AG04449 (cell line): ENCODE measurements at regions not wholly inside any gene's neighbourhood (a gene's known extent, or its start where the extent isn't known, plus 50 kb on each side); places are given as distances from the start of the nearest gene placed in this dataset.

ENCODE experiments used
- CTCF ChIA-PET: fragments of 350-600 bp; formaldehyde crosslinking; extraction: SDS; loops from one replicate; lab custom pipeline; 2021; ENCODE audit warnings: antibody characterized with exemption; lab: Yijun Ruan, JAX
- POLR2A ChIA-PET: fragments of 400-600, 350-600 bp; formaldehyde crosslinking; extraction: SDS; loops from one replicate; lab custom pipeline; 2020; ENCODE audit warnings: antibody characterized with exemption, inconsistent platforms; lab: Yijun Ruan, JAX
- DNase-seq: peaks from one replicate; pipeline ENCODE4 v3.0.0-alpha.2; 2010; ENCODE audit warnings: low read depth, low spot score
- H3K4me3 ChIP-seq: 2 replicates; pipeline ENCODE4 v1.5.1; 2011; ENCODE audit warnings: low read depth, mild to moderate bottlenecking, control low read depth, low read length
- TF ChIP-seq, protein P1 (sequence below): IDR thresholded peaks from one replicate; pipeline ENCODE4 v1.5.1; 2011; ENCODE audit warnings: mild to moderate bottlenecking, moderate library complexity, low read length, control low read depth, inconsistent platforms; ENCODE audit not compliant: insufficient read depth; ENCODE audit errors: missing control alignments

DNA sequence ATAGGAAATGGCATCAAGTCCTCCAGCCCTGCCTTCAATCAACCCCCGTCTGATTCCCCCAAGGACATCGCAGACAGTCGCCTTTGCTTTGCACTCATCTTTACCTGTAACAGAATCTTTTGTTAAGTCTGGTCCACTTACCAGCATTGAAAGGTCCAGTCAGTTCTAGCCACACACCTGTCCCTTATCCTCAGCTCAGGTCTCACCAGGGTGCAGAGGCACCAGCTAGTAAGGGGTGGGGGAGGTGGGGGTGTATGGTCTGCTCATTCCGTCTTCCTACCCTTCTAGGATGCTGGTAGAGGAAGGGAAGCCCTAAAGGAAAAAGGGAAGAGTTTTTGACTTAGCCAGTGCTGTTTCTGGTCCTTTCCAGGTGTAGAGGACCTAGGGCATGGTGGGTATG is 427.7 kb downstream of the MATN1 start:
- no peak overlapping the region for H3K4me3 ChIP-seq
- no peak for DNase-seq
- TF ChIP-seq, protein P1, sequence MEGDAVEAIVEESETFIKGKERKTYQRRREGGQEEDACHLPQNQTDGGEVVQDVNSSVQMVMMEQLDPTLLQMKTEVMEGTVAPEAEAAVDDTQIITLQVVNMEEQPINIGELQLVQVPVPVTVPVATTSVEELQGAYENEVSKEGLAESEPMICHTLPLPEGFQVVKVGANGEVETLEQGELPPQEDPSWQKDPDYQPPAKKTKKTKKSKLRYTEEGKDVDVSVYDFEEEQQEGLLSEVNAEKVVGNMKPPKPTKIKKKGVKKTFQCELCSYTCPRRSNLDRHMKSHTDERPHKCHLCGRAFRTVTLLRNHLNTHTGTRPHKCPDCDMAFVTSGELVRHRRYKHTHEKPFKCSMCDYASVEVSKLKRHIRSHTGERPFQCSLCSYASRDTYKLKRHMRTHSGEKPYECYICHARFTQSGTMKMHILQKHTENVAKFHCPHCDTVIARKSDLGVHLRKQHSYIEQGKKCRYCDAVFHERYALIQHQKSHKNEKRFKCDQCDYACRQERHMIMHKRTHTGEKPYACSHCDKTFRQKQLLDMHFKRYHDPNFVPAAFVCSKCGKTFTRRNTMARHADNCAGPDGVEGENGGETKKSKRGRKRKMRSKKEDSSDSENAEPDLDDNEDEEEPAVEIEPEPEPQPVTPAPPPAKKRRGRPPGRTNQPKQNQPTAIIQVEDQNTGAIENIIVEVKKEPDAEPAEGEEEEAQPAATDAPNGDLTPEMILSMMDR, result no peak
- CTCF ChIA-PET, result no interaction called here
- POLR2A ChIA-PET, result no interaction called here

DNA sequence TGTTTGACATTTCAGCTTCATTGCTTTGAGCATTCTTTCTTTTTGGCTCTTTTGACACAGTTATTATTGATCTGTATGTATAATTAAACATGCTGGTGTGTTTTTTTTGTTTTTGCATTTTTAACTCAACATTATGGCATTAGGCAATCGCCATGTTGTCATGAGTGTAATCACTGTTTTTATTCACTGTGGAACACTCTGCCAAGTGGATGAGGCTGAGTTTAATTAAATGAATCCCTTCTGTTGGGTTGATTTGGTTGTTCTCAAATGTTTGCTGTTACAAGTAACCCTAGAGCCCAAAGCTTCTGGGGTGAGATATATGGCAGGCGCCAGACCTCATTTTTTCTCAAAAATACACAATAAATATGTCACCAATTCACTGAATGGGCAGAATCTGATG is 428.1 kb downstream of the MATN1 start:
- POLR2A ChIA-PET, result no interaction called here
- TF ChIP-seq, protein P1, result no peak
- H3K4me3 ChIP-seq, result no peak overlapping the region
- DNase-seq, result no peak
- CTCF ChIA-PET, result no interaction called here

DNA sequence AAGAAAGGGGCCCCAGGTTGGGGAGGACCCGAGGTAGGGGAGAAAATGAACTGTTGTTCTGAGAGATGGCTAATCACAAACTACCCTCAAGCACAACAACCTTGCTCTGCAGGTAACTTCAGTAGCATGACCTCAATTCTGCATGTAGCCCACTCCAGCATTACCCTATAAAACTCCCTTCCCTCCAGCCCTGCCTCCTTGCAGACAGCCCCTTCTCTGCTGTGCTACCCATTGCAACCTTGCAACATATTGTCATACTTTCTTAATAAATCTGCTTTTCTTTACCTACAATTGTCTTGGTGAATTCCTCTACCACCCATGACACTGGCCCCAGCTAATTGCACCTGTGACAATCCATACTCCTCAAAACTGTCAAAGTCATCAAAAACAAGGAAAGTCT is 428.9 kb downstream of the MATN1 start:
- POLR2A ChIA-PET, result no interaction called here
- CTCF ChIA-PET, result no interaction called here

DNA sequence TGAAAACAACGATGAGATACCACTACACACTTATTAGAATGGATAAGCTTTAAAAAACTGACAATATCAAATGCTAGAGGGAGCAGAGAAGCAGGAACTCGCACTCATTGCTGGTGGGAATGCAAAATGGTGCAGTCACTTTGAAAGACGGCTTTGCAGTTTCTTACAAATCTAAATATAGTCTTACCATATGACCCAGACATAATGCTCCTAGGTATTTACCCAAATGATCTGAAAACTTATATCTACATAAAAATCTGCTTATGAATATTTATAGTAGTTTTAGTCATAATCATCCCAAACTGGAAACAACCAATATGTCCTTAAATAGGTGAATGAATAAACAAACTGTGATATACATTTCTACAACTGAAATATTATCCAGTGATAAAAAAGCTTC is 430.9 kb downstream of the MATN1 start:
- no peak for DNase-seq
- CTCF ChIA-PET, result no interaction called here
- no peak overlapping the region for H3K4me3 ChIP-seq
- POLR2A ChIA-PET, result no interaction called here
- TF ChIP-seq, protein P1, result no peak

More for the DNA sequence above, 428.9 kb downstream of the MATN1 start:
- TF ChIP-seq, protein P1, result no peak
- no peak for DNase-seq
- H3K4me3 ChIP-seq, result no peak overlapping the region

DNA sequence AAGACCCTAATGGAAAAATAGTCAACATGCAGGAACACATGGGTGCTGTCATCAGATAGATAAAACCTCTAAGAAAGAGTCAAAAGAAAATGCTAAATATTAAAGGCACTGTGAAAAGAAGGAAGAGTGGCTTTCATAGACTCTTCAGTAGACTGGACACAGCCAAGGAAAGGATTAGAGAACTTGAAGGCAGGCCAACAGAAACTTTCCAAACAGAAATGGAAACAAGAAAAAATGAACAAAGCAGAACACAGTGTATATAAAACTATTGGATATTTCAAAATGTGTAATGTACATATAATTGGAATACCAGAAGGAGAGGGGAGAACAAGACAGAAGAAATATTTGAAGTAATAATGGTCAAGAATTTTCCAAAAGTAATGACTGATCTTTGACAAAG is 431.9 kb downstream of the MATN1 start:
- POLR2A ChIA-PET, result no interaction called here
- H3K4me3 ChIP-seq, result no peak overlapping the region
- TF ChIP-seq, protein P1, result no peak
- DNase-seq, result no peak
- CTCF ChIA-PET, result no interaction called here

DNA sequence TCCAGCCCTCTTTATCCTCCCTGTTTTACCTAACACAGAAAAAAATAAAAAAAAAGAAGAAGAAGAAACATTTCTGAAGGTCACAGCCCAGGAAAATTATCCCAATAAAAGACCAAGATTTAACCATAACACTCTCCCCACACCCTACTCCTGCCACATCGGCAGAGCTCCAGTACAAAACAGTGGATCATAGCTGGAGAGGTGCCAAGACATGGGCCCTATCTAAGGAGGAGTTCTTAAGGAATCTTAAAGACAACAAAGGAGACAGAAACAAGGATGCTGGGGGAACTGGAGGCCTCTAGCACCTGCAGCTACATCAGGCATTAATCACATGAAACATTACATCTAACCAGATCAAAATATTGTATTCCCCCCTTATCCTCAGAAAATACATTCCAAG is 432.8 kb downstream of the MATN1 start:
- TF ChIP-seq, protein P1, result no peak

More for the DNA sequence above, 432.8 kb downstream of the MATN1 start:
- ChIA-PET POLR2A (no interaction called here), CTCF (interaction anchor here (1.0 kb wide), 1 partner anchor 63 kb away, joined by 4 read pairs; no protein-coding TSS in a partner anchor)
- no peak for DNase-seq
- no peak overlapping the region for H3K4me3 ChIP-seq
